ENCODE measurements at regions not wholly inside any gene's neighbourhood (a gene's known extent, or its start where the extent isn't known, plus 50 kb on each side); places are given as distances from the start of the nearest gene placed in this dataset.

DNA sequence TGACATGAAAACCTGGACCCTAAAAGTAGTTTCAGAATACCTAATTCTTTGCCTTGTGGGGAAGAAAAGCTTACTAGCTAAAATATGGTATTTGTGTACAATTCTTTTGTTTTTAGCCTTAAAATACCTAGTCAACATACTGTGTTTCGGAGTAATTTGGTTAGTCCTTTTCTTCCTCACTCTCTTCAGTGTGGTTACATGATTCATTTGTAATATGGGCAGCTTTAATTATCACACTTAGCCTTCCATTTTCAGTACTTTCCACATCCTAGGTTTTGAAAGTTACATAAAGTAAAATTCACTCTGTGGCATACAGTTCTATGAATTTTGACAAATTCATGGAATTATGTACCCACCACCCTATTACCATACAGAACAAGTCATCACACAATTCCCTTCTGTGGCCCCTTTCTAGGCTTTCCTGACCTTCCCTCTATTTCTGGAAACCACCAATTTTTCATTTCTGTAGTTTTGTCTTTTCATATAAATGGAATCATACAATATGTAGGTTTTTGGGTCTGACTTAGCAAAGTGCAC, 96.2 kb downstream of the EMX2 start:
- Histone ChIP-seq H3K27me3 (ENCODE audit: insufficient read depth, low read length) (no peaks in the 10 kb centered on the region), H3K9me3 (ENCODE audit: low read length) (no peaks in the 10 kb centered on the region), H2AFZ (ENCODE audit: low read length) (no peak overlapping the region), H4K20me1 (ENCODE audit: insufficient read depth, low read length) (no peaks in the 10 kb centered on the region), H3K4me3 (ENCODE audit: low read depth, low read length, poor library complexity, severe bottlenecking) (no peak overlapping the region), H3K4me2 (ENCODE audit: low read length) (no peak overlapping the region), H3K9ac (ENCODE audit: low read length) (no peak overlapping the region), H3F3A (ENCODE audit: insufficient read depth, low read length) (no peaks in the 10 kb centered on the region), H3K36me3 (ENCODE audit: insufficient read depth, low read length) (no peaks in the 10 kb centered on the region), H3K79me2 (ENCODE audit: insufficient read depth, low read length) (no peaks in the 10 kb centered on the region), H3K27ac (ENCODE audit: low read depth, low read length, poor library complexity, severe bottlenecking) (no peak overlapping the region), H3K4me1 (ENCODE audit: insufficient read depth, low read length, severe bottlenecking) (no peaks in the 10 kb centered on the region), H3K9me2 (ENCODE audit: low read depth, low read length) (no peaks in the 10 kb centered on the region)
- TF ChIP-seq, protein P1, sequence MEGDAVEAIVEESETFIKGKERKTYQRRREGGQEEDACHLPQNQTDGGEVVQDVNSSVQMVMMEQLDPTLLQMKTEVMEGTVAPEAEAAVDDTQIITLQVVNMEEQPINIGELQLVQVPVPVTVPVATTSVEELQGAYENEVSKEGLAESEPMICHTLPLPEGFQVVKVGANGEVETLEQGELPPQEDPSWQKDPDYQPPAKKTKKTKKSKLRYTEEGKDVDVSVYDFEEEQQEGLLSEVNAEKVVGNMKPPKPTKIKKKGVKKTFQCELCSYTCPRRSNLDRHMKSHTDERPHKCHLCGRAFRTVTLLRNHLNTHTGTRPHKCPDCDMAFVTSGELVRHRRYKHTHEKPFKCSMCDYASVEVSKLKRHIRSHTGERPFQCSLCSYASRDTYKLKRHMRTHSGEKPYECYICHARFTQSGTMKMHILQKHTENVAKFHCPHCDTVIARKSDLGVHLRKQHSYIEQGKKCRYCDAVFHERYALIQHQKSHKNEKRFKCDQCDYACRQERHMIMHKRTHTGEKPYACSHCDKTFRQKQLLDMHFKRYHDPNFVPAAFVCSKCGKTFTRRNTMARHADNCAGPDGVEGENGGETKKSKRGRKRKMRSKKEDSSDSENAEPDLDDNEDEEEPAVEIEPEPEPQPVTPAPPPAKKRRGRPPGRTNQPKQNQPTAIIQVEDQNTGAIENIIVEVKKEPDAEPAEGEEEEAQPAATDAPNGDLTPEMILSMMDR (IDR thresholded peaks at IDR 0.05; ENCODE audit: low read length): no peak
- TF ChIP-seq EZH2 (IDR thresholded peaks at IDR 0.05; ENCODE audit: borderline replicate concordance, low read length): no peak

DNA sequence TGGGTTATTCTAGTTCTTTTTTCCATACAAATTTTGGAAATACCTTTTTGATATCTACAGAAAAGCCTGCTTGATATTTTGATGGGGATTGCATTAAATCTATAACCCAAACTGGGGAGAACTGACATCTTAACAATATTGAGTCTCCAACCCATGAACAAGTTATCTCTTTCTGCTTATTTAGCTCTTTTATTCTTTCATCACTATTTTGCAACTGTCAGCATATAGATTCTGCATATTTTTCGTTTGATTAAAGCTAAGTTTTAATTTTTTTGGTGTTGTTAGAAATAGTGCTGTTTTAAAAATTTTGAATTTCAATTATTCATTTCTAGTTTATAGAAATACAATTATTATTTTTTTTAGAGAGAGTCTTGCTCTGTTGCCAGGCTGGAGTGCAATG, 97.9 kb downstream of the EMX2 start:
- Histone ChIP-seq H3F3A (ENCODE audit: insufficient read depth, low read length) (no peaks in the 10 kb centered on the region), H4K20me1 (ENCODE audit: insufficient read depth, low read length) (no peaks in the 10 kb centered on the region), H3K27ac (ENCODE audit: low read depth, low read length, poor library complexity, severe bottlenecking) (no peak overlapping the region), H3K4me2 (ENCODE audit: low read length) (no peak overlapping the region), H3K27me3 (ENCODE audit: insufficient read depth, low read length) (no peaks in the 10 kb centered on the region), H3K79me2 (ENCODE audit: insufficient read depth, low read length) (no peaks in the 10 kb centered on the region), H2AFZ (ENCODE audit: low read length) (no peak overlapping the region), H3K4me1 (ENCODE audit: insufficient read depth, low read length, severe bottlenecking) (no peaks in the 10 kb centered on the region), H3K9me2 (ENCODE audit: low read depth, low read length) (no peaks in the 10 kb centered on the region), H3K4me3 (ENCODE audit: low read depth, low read length, poor library complexity, severe bottlenecking) (no peak overlapping the region), H3K36me3 (ENCODE audit: insufficient read depth, low read length) (no peaks in the 10 kb centered on the region), H3K9me3 (ENCODE audit: low read length) (no peaks in the 10 kb centered on the region), H3K9ac (ENCODE audit: low read length) (no peak overlapping the region)
- no peak for TF ChIP-seq EZH2 (IDR thresholded peaks at IDR 0.05; ENCODE audit: borderline replicate concordance, low read length)
- TF ChIP-seq, protein P1 (IDR thresholded peaks at IDR 0.05; ENCODE audit: low read length): no peak

DNA sequence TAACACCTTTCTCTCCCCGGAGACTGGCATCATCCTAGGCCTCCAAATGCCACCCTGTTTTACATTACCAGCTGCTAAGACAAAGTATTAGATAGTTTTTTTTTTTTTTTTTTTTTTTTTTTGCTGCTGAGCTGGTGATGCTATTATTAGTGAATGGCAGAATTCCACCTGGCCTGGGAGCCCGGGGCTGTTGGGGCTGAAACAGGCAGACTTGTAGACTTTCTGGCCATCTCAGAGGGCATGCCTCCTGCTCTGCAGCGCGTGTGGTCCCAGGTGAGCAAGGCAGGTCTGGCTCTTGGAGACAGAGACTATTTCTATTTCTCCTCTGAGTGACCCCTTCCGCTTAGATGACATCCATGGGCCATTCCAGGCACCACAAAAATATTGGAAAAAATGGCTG, 104.2 kb downstream of the EMX2 start:
- Histone ChIP-seq H3K4me3 (ENCODE audit: low read depth, low read length, poor library complexity, severe bottlenecking) (no peak overlapping the region), H3K9ac (ENCODE audit: low read length) (no peak overlapping the region), H3K9me2 (ENCODE audit: low read depth, low read length) (no peaks in the 10 kb centered on the region), H4K20me1 (ENCODE audit: insufficient read depth, low read length) (no peaks in the 10 kb centered on the region), H3K27me3 (ENCODE audit: insufficient read depth, low read length) (no peaks in the 10 kb centered on the region), H3K4me1 (ENCODE audit: insufficient read depth, low read length, severe bottlenecking) (no peaks in the 10 kb centered on the region), H3K79me2 (ENCODE audit: insufficient read depth, low read length) (no peaks in the 10 kb centered on the region), H2AFZ (ENCODE audit: low read length) (no peak overlapping the region), H3K27ac (ENCODE audit: low read depth, low read length, poor library complexity, severe bottlenecking) (no peak overlapping the region), H3K4me2 (ENCODE audit: low read length) (no peak overlapping the region), H3F3A (ENCODE audit: insufficient read depth, low read length) (no peaks in the 10 kb centered on the region), H3K36me3 (ENCODE audit: insufficient read depth, low read length) (no peaks in the 10 kb centered on the region), H3K9me3 (ENCODE audit: low read length) (no peaks in the 10 kb centered on the region)
- no peak for TF ChIP-seq EZH2 (IDR thresholded peaks at IDR 0.05; ENCODE audit: borderline replicate concordance, low read length)
- TF ChIP-seq, protein P1 (IDR thresholded peaks at IDR 0.05; ENCODE audit: low read length): no peak

Measured in OCI-LY1 (cell line).